ENCODE measurements at regions not wholly inside any gene's neighbourhood (a gene's known extent, or its start where the extent isn't known, plus 50 kb on each side); places are given as distances from the start of the nearest gene placed in this dataset.

GRCh38 chr13:60716313-60716712 is 319.3 kb downstream of the TDRD3 start:
- no peak for TF ChIP-seq CTCF (IDR thresholded peaks at IDR 0.05)
- TF ChIP-seq POLR2A (IDR thresholded peaks at IDR 0.05), result no peak
- no peak for DNase-seq (ENCODE audit: low spot score in 2 of 2)
- intact Hi-C loops (cut with DNase I; ENCODE audit: low total_unique reads), result no loop called here
- 88 to 93% methylated on average over 2 of the region's 2 CpGs for WGBS, 2 donors
- H3K4me3 ChIP-seq (ENCODE audit: low read depth, poor library complexity, severe bottlenecking), result no peak overlapping the region

- intact Hi-C loops (cut with DNase I; ENCODE audit: low total_unique reads), result no loop called here
- no peak for DNase-seq (ENCODE audit: low spot score in 2 of 2)
- no peak overlapping the region for H3K4me3 ChIP-seq (ENCODE audit: low read depth, poor library complexity, severe bottlenecking)
- no peak for TF ChIP-seq POLR2A (IDR thresholded peaks at IDR 0.05)
- TF ChIP-seq CTCF (IDR thresholded peaks at IDR 0.05), result no peak
These were observed 310.9 kb downstream of the TDRD3 start for GRCh38 chr13:60707878-60708277.

- no peak overlapping the region for H3K4me3 ChIP-seq (ENCODE audit: low read depth, poor library complexity, severe bottlenecking)
- intact Hi-C loops (cut with DNase I; ENCODE audit: low total_unique reads), result no loop called here
- DNase-seq (ENCODE audit: low spot score in 2 of 2), result no peak
- 40 to 54% methylated on average over 3 of the region's 3 CpGs for WGBS, 2 donors
- TF ChIP-seq POLR2A (IDR thresholded peaks at IDR 0.05) (no peak), CTCF (IDR thresholded peaks at IDR 0.05) (no peak)
These were observed 304.9 kb downstream of the TDRD3 start for GRCh38 chr13:60701895-60702294.

- H3K4me3 ChIP-seq (ENCODE audit: low read depth, poor library complexity, severe bottlenecking), result no peak overlapping the region
- intact Hi-C loops (cut with DNase I; ENCODE audit: low total_unique reads), result no loop called here
- WGBS, 2 donors, result 62 to 78% methylated on average over 4 of the region's 4 CpGs
- DNase-seq (ENCODE audit: low spot score in 2 of 2), result no peak
- TF ChIP-seq CTCF (IDR thresholded peaks at IDR 0.05) (no peak), POLR2A (IDR thresholded peaks at IDR 0.05) (no peak)
These were observed 304.0 kb downstream of the TDRD3 start for GRCh38 chr13:60700994-60701393.

- no peak for DNase-seq (ENCODE audit: low spot score in 2 of 2)
- WGBS, 2 donors, result 87 to 89% methylated on average over 2 of the region's 2 CpGs
- H3K4me3 ChIP-seq (ENCODE audit: low read depth, poor library complexity, severe bottlenecking), result no peak overlapping the region
- intact Hi-C loops (cut with DNase I; ENCODE audit: low total_unique reads), result no loop called here
- no peak for TF ChIP-seq CTCF (IDR thresholded peaks at IDR 0.05)
- no peak for TF ChIP-seq POLR2A (IDR thresholded peaks at IDR 0.05)
These were observed 302.6 kb downstream of the TDRD3 start for GRCh38 chr13:60699636-60700035.

- TF ChIP-seq CTCF (IDR thresholded peaks at IDR 0.05), result no peak
- no peak for TF ChIP-seq POLR2A (IDR thresholded peaks at IDR 0.05)
- no peak overlapping the region for H3K4me3 ChIP-seq (ENCODE audit: low read depth, poor library complexity, severe bottlenecking)
- WGBS, 2 donors, result 22 to 30% methylated on average over 6 of the region's 6 CpGs
- DNase-seq (ENCODE audit: low spot score in 2 of 2), result no peak
- intact Hi-C loops (cut with DNase I; ENCODE audit: low total_unique reads), result no loop called here
These were observed 299.6 kb downstream of the TDRD3 start for GRCh38 chr13:60696602-60697001.
